Activated CD4-positive, alpha-beta T cell treated with anti-CD3 and anti-CD28 coated beads, Interleukin-2, amount 10 ng/mL, durations not matched to agents 24 days and 14 days (primary cell): ENCODE measurements at regions not wholly inside any gene's neighbourhood (a gene's known extent, or its start where the extent isn't known, plus 50 kb on each side); places are given as distances from the start of the nearest gene placed in this dataset.

Source experiments
- DNase-seq: peaks from one replicate; pipeline ENCODE4 v3.0.0; 2022
- H3K27ac Mint-ChIP-seq: one replicate; pipeline ENCODE4 v1.8.0; 2022; ENCODE audit warnings: mild to moderate bottlenecking, mixed read lengths
- H3K27me3 Mint-ChIP-seq: one replicate; pipeline ENCODE4 v1.8.0; 2022; ENCODE audit warnings: mixed read lengths
- H3K36me3 Mint-ChIP-seq: one replicate; pipeline ENCODE4 v1.8.0; 2022; ENCODE audit warnings: low read depth, mild to moderate bottlenecking, mixed read lengths
- H3K4me1 Mint-ChIP-seq: one replicate; pipeline ENCODE4 v1.8.0; 2021; ENCODE audit warnings: mixed read lengths
- H3K4me3 Mint-ChIP-seq: one replicate; pipeline ENCODE4 v1.8.0; 2022; ENCODE audit warnings: mild to moderate bottlenecking, moderate library complexity, mixed read lengths
- H3K9me3 Mint-ChIP-seq: one replicate; pipeline ENCODE4 v1.8.0; 2021; ENCODE audit warnings: mixed read lengths
- intact Hi-C: fragments of 100-400 bp; cut with micrococcal nuclease; formaldehyde crosslinking; loops from one replicate; pipeline ENCODE4 v1.15.1; 2023

GRCh38 chr4:45648846-45649245 lies 475.0 kb downstream of the GABRG1 start:
- Mint-ChIP-seq H3K27ac (no peak overlapping the region), H3K27me3 (no peaks in the 10 kb centered on the region), H3K4me3 (no peak overlapping the region), H3K9me3 (peaks cover 3% of the 10 kb centered on the region), H3K4me1 (no peaks in the 10 kb centered on the region), H3K36me3 (no peaks in the 10 kb centered on the region)
- no peak for DNase-seq
- intact Hi-C loops, result no loop called here

GRCh38 chr4:45647823-45648222 lies 476.0 kb downstream of the GABRG1 start:
- peaks cover 3% of the 10 kb centered on the region for H3K9me3 Mint-ChIP-seq
- no peak overlapping the region for H3K4me3 Mint-ChIP-seq
- DNase-seq, result no peak
- H3K27me3 Mint-ChIP-seq, result no peaks in the 10 kb centered on the region
- H3K27ac Mint-ChIP-seq, result no peak overlapping the region
- H3K36me3 Mint-ChIP-seq, result no peaks in the 10 kb centered on the region
- H3K4me1 Mint-ChIP-seq, result no peaks in the 10 kb centered on the region
- intact Hi-C loops, result no loop called here

- Mint-ChIP-seq H3K9me3 (no peaks in the 10 kb centered on the region), H3K27ac (no peak overlapping the region), H3K4me1 (no peaks in the 10 kb centered on the region), H3K27me3 (no peaks in the 10 kb centered on the region), H3K36me3 (no peaks in the 10 kb centered on the region), H3K4me3 (no peak overlapping the region)
- DNase-seq, result no peak
- intact Hi-C loops, result no loop called here
These were observed 476.8 kb downstream of the GABRG1 start for GRCh38 chr4:45646885-45647590.

DNA sequence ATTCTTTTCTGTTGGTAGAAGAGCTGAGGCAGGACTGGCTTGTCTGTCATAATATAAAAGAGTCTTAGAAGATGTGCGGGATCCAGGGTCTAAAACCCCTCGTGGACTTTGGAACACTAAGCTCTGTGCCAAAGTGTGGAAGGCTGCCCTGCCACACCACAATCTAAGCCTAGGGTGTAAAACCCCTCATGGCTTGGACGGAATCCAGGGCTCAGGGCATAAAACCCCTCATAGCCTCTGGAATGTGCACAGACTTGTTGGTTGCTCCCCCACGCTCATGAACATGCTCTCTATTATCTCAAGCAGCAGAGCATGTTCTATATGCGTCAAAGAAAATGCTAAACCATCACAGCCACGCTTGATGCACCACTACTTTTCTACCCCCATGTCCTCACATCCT lies 483.6 kb downstream of the GABRG1 start:
- DNase-seq, result no peak
- Mint-ChIP-seq H3K4me1 (no peaks in the 10 kb centered on the region), H3K27me3 (no peaks in the 10 kb centered on the region), H3K36me3 (no peaks in the 10 kb centered on the region), H3K9me3 (no peaks in the 10 kb centered on the region), H3K4me3 (no peak overlapping the region), H3K27ac (no peak overlapping the region)
- intact Hi-C loops, result no loop called here

DNA sequence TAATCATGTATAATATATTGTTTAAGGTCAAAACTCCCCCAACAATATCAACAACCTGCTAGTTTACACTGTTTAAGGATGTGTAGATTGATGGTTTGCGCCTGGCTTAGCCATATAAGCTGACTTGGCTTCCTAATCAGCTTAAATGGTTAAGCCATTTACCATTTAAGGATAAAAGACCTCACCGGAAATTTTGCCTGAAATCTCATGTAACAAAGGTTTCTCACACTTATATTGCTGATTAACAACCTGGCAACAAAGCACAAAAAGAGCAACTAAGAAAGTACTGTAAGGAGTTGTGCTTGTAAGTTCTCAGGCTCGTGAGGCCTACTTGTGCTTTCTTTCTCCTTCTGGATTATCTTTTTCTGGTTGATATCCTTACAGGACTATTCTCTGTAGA lies 485.2 kb downstream of the GABRG1 start:
- no peak overlapping the region for H3K4me3 Mint-ChIP-seq
- no peaks in the 10 kb centered on the region for H3K9me3 Mint-ChIP-seq
- DNase-seq, result no peak
- no peaks in the 10 kb centered on the region for H3K27me3 Mint-ChIP-seq
- no peaks in the 10 kb centered on the region for H3K4me1 Mint-ChIP-seq
- H3K36me3 Mint-ChIP-seq, result no peaks in the 10 kb centered on the region
- no peak overlapping the region for H3K27ac Mint-ChIP-seq
- intact Hi-C loops, result no loop called here

- H3K4me1 Mint-ChIP-seq, result no peaks in the 10 kb centered on the region
- DNase-seq, result no peak
- no peaks in the 10 kb centered on the region for H3K36me3 Mint-ChIP-seq
- H3K27ac Mint-ChIP-seq, result no peak overlapping the region
- H3K27me3 Mint-ChIP-seq, result no peaks in the 10 kb centered on the region
- intact Hi-C loops, result no loop called here
- no peak overlapping the region for H3K4me3 Mint-ChIP-seq
- no peaks in the 10 kb centered on the region for H3K9me3 Mint-ChIP-seq
These were observed 487.7 kb downstream of the GABRG1 start for GRCh38 chr4:45636175-45636574.

DNA sequence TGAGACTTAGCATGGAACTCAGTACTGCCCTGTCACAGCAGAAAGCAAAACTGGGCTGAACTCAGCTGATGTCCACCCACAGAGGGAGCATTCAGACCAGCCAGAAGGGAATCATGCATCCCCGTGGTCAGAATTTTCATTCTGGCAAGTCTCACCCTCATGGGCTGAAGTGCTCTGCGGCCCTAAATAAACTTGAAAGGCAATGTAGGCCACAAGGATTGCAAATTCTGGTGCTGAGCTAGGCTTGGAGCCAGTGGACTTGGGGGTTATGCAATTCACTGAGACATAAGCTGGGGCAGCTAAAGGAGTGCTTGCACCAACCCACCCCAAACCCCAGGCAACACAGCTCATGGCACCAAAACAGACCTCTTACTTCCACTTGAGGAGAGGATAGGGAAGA lies 494.1 kb downstream of the GABRG1 start:
- Mint-ChIP-seq H3K36me3 (no peaks in the 10 kb centered on the region), H3K9me3 (no peaks in the 10 kb centered on the region)

DNA sequence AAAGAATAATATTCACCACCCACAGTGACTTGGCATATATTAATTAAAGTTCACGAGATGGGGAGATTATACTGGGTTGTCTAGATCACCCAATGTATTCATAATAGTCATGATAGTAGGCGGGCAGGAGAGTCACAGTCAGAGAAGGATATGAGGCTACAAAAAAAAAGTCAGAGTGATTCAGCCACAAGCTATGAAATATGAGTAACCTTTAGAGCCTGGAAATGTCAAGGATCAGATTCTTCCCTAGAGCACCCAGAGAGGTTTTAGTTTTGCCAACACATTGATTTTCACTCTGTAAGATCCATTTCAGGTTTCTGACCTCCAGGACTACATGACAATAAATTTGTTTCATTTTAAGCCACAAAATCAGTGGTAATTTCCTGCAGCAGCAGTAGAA lies 501.9 kb downstream of the GABRG1 start:
- intact Hi-C loops, result no loop called here
- no peak for DNase-seq
- H3K4me3 Mint-ChIP-seq, result no peak overlapping the region
- H3K9me3 Mint-ChIP-seq, result no peaks in the 10 kb centered on the region
- no peaks in the 10 kb centered on the region for H3K27me3 Mint-ChIP-seq
- no peaks in the 10 kb centered on the region for H3K36me3 Mint-ChIP-seq
- no peaks in the 10 kb centered on the region for H3K4me1 Mint-ChIP-seq
- H3K27ac Mint-ChIP-seq, result no peak overlapping the region

More for the DNA sequence above, 494.1 kb downstream of the GABRG1 start:
- intact Hi-C loops, result no loop called here
- H3K4me3 Mint-ChIP-seq, result no peak overlapping the region
- no peak for DNase-seq
- H3K27me3 Mint-ChIP-seq, result no peaks in the 10 kb centered on the region
- H3K4me1 Mint-ChIP-seq, result no peaks in the 10 kb centered on the region
- no peak overlapping the region for H3K27ac Mint-ChIP-seq

DNA sequence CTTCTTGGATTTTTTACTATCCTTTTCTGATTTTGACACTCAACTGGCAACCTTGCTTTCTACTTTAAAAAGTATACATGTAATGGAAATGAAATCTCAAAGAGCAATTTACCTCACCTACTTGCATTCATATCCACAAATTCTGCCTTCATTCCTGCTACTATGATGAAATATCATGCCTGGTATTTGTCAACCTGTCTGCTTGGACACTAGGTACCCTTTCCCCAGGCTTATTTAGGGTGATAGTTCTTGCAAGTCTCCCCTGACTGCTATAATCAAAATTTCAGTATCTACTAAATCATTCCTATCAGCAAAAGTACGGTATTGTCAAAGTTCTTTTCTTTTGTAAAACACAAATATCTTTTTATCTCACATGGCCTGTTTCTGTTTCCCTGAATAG lies 503.0 kb downstream of the GABRG1 start:
- H3K4me3 Mint-ChIP-seq, result no peak overlapping the region
- H3K27ac Mint-ChIP-seq, result no peak overlapping the region
- no peaks in the 10 kb centered on the region for H3K36me3 Mint-ChIP-seq
- no peaks in the 10 kb centered on the region for H3K27me3 Mint-ChIP-seq
- DNase-seq, result no peak
- intact Hi-C loops, result no loop called here
- no peaks in the 10 kb centered on the region for H3K9me3 Mint-ChIP-seq
- no peaks in the 10 kb centered on the region for H3K4me1 Mint-ChIP-seq

DNA sequence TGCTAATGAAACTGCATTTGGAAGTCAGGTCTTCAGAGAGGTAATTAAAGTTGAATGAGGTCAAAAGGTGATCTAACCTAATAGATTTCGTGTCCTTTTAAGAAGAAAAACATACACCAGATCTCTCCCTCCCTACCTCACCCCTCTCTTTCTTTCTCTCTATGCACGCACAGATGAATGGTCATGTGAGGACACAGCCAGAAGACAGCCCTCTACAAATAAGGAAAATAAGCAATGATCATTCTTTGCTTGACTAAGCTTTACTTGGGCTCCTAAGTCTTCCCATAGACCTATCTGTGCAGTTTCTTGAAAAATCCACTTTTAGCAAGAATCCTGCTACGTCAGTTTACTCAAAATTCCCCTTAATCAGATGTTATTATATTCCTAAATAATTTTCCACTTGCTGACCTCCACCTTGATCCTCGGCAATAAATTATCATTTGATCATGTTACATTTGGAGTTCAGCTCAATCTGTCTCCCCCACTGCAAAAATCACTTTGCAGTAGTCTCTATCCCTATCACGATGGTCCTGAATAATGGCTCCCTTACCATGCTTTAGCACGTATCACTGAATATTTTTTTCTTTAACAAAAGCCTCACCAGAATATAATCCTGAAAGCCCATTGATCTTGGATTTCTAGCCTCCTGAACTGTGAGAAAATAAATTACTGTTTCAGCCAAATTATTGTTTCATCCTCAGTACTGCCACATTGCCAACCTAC lies 527.3 kb downstream of the GABRG1 start:
- Mint-ChIP-seq H3K4me3 (no peak overlapping the region), H3K27ac (no peak overlapping the region)

GRCh38 chr4:45580334-45580733 lies 543.5 kb downstream of the GABRG1 start:
- Mint-ChIP-seq H3K9me3 (no peaks in the 10 kb centered on the region), H3K27ac (no peak overlapping the region), H3K27me3 (no peaks in the 10 kb centered on the region), H3K4me1 (no peaks in the 10 kb centered on the region), H3K4me3 (no peak overlapping the region), H3K36me3 (no peaks in the 10 kb centered on the region)
- intact Hi-C loops, result no loop called here
- no peak for DNase-seq

More for the DNA sequence above, 527.3 kb downstream of the GABRG1 start:
- Mint-ChIP-seq H3K27me3 (no peaks in the 10 kb centered on the region), H3K36me3 (no peaks in the 10 kb centered on the region), H3K9me3 (no peaks in the 10 kb centered on the region), H3K4me1 (no peaks in the 10 kb centered on the region)
- intact Hi-C loops, result no loop called here
- DNase-seq, result no peak

- no peaks in the 10 kb centered on the region for H3K27me3 Mint-ChIP-seq
- DNase-seq, result no peak
- intact Hi-C loops, result no loop called here
- H3K27ac Mint-ChIP-seq, result no peak overlapping the region
- no peaks in the 10 kb centered on the region for H3K36me3 Mint-ChIP-seq
- no peaks in the 10 kb centered on the region for H3K4me1 Mint-ChIP-seq
- no peaks in the 10 kb centered on the region for H3K9me3 Mint-ChIP-seq
- H3K4me3 Mint-ChIP-seq, result no peak overlapping the region
These were observed 545.0 kb downstream of the GABRG1 start for GRCh38 chr4:45578874-45579273.

DNA sequence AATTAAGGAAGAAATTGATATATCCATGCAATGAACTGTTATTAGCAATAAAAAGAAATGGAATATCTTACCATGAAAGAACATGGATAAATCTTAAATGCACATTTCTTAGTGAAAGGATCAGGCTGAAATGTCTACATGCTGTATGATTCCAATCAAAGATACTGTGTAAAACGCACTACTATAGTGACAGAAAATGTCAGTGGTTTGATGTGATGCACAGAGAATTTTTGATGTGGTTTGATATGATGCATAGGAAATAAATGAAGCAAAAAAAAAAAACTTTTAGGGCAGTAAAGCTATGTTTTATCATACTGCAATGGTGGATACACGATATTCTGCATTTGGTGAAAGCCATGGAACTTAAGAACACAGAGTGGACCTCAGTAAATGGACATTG lies 547.6 kb downstream of the GABRG1 start:
- no peaks in the 10 kb centered on the region for H3K36me3 Mint-ChIP-seq
- intact Hi-C loops, result no loop called here
- no peaks in the 10 kb centered on the region for H3K9me3 Mint-ChIP-seq
- no peaks in the 10 kb centered on the region for H3K27me3 Mint-ChIP-seq
- DNase-seq, result no peak
- no peak overlapping the region for H3K4me3 Mint-ChIP-seq
- no peaks in the 10 kb centered on the region for H3K4me1 Mint-ChIP-seq
- H3K27ac Mint-ChIP-seq, result no peak overlapping the region

- intact Hi-C loops, result no loop called here
These were observed 554.2 kb downstream of the GABRG1 start for GRCh38 chr4:45569619-45570018.

GRCh38 chr4:45568694-45569093 lies 555.2 kb downstream of the GABRG1 start:
- Mint-ChIP-seq H3K4me1 (no peaks in the 10 kb centered on the region), H3K36me3 (no peaks in the 10 kb centered on the region), H3K27me3 (no peaks in the 10 kb centered on the region), H3K27ac (no peak overlapping the region), H3K4me3 (no peak overlapping the region), H3K9me3 (peaks cover 3% of the 10 kb centered on the region)
- no peak for DNase-seq
- intact Hi-C loops, result no loop called here

More at GRCh38 chr4:45569619-45570018, 554.2 kb downstream of the GABRG1 start:
- no peak for DNase-seq
- H3K27ac Mint-ChIP-seq, result no peak overlapping the region
- peaks cover 3% of the 10 kb centered on the region for H3K9me3 Mint-ChIP-seq
- no peaks in the 10 kb centered on the region for H3K36me3 Mint-ChIP-seq
- no peak overlapping the region for H3K4me3 Mint-ChIP-seq
- H3K27me3 Mint-ChIP-seq, result no peaks in the 10 kb centered on the region
- no peaks in the 10 kb centered on the region for H3K4me1 Mint-ChIP-seq
